ENCODE measurements at regions not wholly inside any gene's neighbourhood (a gene's known extent, or its start where the extent isn't known, plus 50 kb on each side); places are given as distances from the start of the nearest gene placed in this dataset.

GRCh38 chr2:17328161-17328560 is 190.1 kb downstream of the RAD51AP2 start:
- TF ChIP-seq CTCF (IDR thresholded peaks at IDR 0.05; ENCODE audit: insufficient read depth, low read depth, low read length), result no peak
- no peak for TF ChIP-seq EZH2 (IDR thresholded peaks at IDR 0.05; ENCODE audit: insufficient read depth, low read length)
